Keratinocyte (primary cell): ENCODE measurements at regions not wholly inside any gene's neighbourhood (a gene's known extent, or its start where the extent isn't known, plus 50 kb on each side); places are given as distances from the start of the nearest gene placed in this dataset.
"Not testable (repeated sequence)": the region's sequence is repeated elsewhere in the genome, so short reads cannot be mapped to it uniquely, and the experiment has no call there.

Experiments
- DNase-seq: peaks from one replicate; pipeline ENCODE4 v3.0.0-alpha.2; 2011; ENCODE audit warnings: low read depth, missing footprints, low spot score
- FAIRE-seq: peaks from 2 replicates; lab custom pipeline; 2011; peaks lifted over from hg19 to GRCh38; lab: Jason Lieb, UNC
- H2AFZ ChIP-seq: 2 replicates; pipeline ENCODE4 v1.6.0; 2012; ENCODE audit warnings: low read length, control low read depth, inconsistent platforms; ENCODE audit not compliant: control insufficient read depth
- H3K27ac ChIP-seq: 2 replicates; pipeline ENCODE4 v1.5.1; 2011; ENCODE audit warnings: low read length; ENCODE audit not compliant: control insufficient read depth, insufficient read depth
- H3K27me3 ChIP-seq: 3 replicates; pipeline ENCODE4 v1.6.0; 2011; ENCODE audit warnings: low read length; ENCODE audit not compliant: control insufficient read depth, insufficient read depth; ENCODE audit errors: extremely low read depth
- H3K36me3 ChIP-seq, 2 experiments: 2 replicates in 1 of 2; 3 replicates in 1 of 2; pipeline ENCODE4 v1.5.1; 2011; ENCODE audit warnings: low read length in 2 of 2, mild to moderate bottlenecking in 1 of 2; ENCODE audit not compliant: control insufficient read depth in 2 of 2, insufficient read depth in 2 of 2; ENCODE audit errors: extremely low read depth in 1 of 2
- H3K4me1 ChIP-seq: 3 replicates; pipeline ENCODE4 v1.5.1; 2011; ENCODE audit warnings: low read length; ENCODE audit not compliant: control insufficient read depth, insufficient read depth; ENCODE audit errors: extremely low read depth
- H3K4me2 ChIP-seq: 3 replicates; pipeline ENCODE4 v1.6.0; 2011; ENCODE audit warnings: low read depth, low read length; ENCODE audit not compliant: control insufficient read depth, insufficient read depth; ENCODE audit errors: extremely low read depth
- H3K4me3 ChIP-seq, 3 experiments: fragments of 200-600 bp in 1 of 3; sonication (generic) in 1 of 3; 2 replicates in 2 of 3; 3 replicates in 1 of 3; pipeline ENCODE4 v1.5.1; 2011 to 2016; ENCODE audit warnings: low read length in 3 of 3, mild to moderate bottlenecking in 3 of 3, control low read depth in 2 of 3, inconsistent platforms in 1 of 3, low read depth in 1 of 3, mixed read lengths in 1 of 3, mixed run types in 1 of 3, moderate library complexity in 1 of 3; ENCODE audit not compliant: control insufficient read depth in 2 of 3, insufficient read depth in 2 of 3; ENCODE audit errors: extremely low read depth in 1 of 3
- H3K79me2 ChIP-seq: 2 replicates; pipeline ENCODE4 v1.6.0; 2012; ENCODE audit warnings: low read length; ENCODE audit not compliant: control insufficient read depth, insufficient read depth
- H3K9ac ChIP-seq: 3 replicates; pipeline ENCODE4 v1.6.0; 2011; ENCODE audit warnings: low read length; ENCODE audit not compliant: control insufficient read depth, insufficient read depth; ENCODE audit errors: extremely low read depth
- H3K9me1 ChIP-seq: 3 replicates; pipeline ENCODE4 v1.6.0; 2011; ENCODE audit warnings: low read length; ENCODE audit not compliant: control insufficient read depth, insufficient read depth; ENCODE audit errors: extremely low read depth
- H3K9me3 ChIP-seq: 2 replicates; pipeline ENCODE4 v1.5.1; 2012; ENCODE audit warnings: low read depth, low read length; ENCODE audit not compliant: control insufficient read depth
- H4K20me1 ChIP-seq: 3 replicates; pipeline ENCODE4 v1.6.0; 2011; ENCODE audit warnings: low read length; ENCODE audit not compliant: control insufficient read depth, insufficient read depth; ENCODE audit errors: extremely low read depth
- CTCF ChIP-seq, 3 experiments: IDR thresholded peaks in 1 of 3; conservative IDR thresholded peaks in 1 of 3; optimal IDR thresholded peaks in 1 of 3; 2 replicates in 2 of 3; 3 replicates in 1 of 3; pipeline versions ENCODE3 to v1.5.1; 2011; ENCODE audit warnings: low read length in 3 of 3, mild to moderate bottlenecking in 3 of 3, moderate library complexity in 2 of 3, control low read depth in 1 of 3, inconsistent platforms in 1 of 3; ENCODE audit not compliant: insufficient read depth in 2 of 3; ENCODE audit errors: extremely low read depth in 1 of 3
- EZH2 ChIP-seq: IDR thresholded peaks from one replicate; pipeline ENCODE4 v1.6.1; 2012; ENCODE audit warnings: inconsistent platforms, mild to moderate bottlenecking, low read length, moderate library complexity
- dilution Hi-C: fragments of 300-500 bp; cut with MboI; formaldehyde crosslinking; loops from one replicate; pipeline ENCODE4 v1.7.0; 2020; ENCODE audit warnings: low sequenced_read_pairs; ENCODE audit not compliant: extremely low pct_ligation_motif_present

- H3K36me3 ChIP-seq, dilution Hi-C loops, H3K4me1 ChIP-seq, H3K27ac ChIP-seq, H4K20me1 ChIP-seq, H3K27me3 ChIP-seq, H3K79me2 ChIP-seq, H3K9me3 ChIP-seq, H3K9me1 ChIP-seq, DNase-seq, H3K4me2 ChIP-seq, H2AFZ ChIP-seq, FAIRE-seq, H3K9ac ChIP-seq, H3K4me3 ChIP-seq: not testable (repeated sequence)
These were observed 110.6 kb downstream of the RPIA start for GRCh38 chr2:88802026-88802425.

- Histone ChIP-seq H3K4me1 (no peaks in the 10 kb centered on the region), H3K27me3 (no peaks in the 10 kb centered on the region), H4K20me1 (no peaks in the 10 kb centered on the region), H3K9me3 (no peaks in the 10 kb centered on the region), H3K4me3 (no peak overlapping the region), H3K9me1 (no peaks in the 10 kb centered on the region), H3K27ac (no peak overlapping the region), H3K9ac (no peak overlapping the region), H3K36me3 (no peaks in the 10 kb centered on the region), H3K79me2 (no peaks in the 10 kb centered on the region), H2AFZ (no peak overlapping the region), H3K4me2 (no peak overlapping the region)
- FAIRE-seq (no peak), DNase-seq (no peak)
- dilution Hi-C loops: no loop called here
- TF ChIP-seq CTCF (optimal IDR thresholded peaks at IDR 0.05 in 1 of 3, IDR thresholded peaks at IDR 0.05 in 1 of 3, conservative IDR thresholded peaks at IDR 0.05 in 1 of 3; ENCODE audit: extremely low read depth in 1 of 3, insufficient read depth in 2 of 3, low read length in 3 of 3) (no peak), EZH2 (no peak)
These were observed 115.9 kb downstream of the RPIA start for GRCh38 chr2:88807237-88807962.

GRCh38 chr2:88808083-88808482 is 116.6 kb downstream of the RPIA start:
- Histone ChIP-seq H3K9ac (no peak overlapping the region), H4K20me1 (no peaks in the 10 kb centered on the region), H3K4me1 (no peaks in the 10 kb centered on the region), H3K27me3 (no peaks in the 10 kb centered on the region), H3K4me3 (no peak overlapping the region), H3K36me3 (no peaks in the 10 kb centered on the region), H2AFZ (no peak overlapping the region), H3K9me3 (no peaks in the 10 kb centered on the region), H3K4me2 (no peak overlapping the region), H3K79me2 (no peaks in the 10 kb centered on the region), H3K27ac (no peak overlapping the region), H3K9me1 (no peaks in the 10 kb centered on the region)
- dilution Hi-C loops: no loop called here
- FAIRE-seq (no peak), DNase-seq (no peak)
- TF ChIP-seq EZH2 (no peak), CTCF (optimal IDR thresholded peaks at IDR 0.05 in 1 of 3, IDR thresholded peaks at IDR 0.05 in 1 of 3, conservative IDR thresholded peaks at IDR 0.05 in 1 of 3; ENCODE audit: extremely low read depth in 1 of 3, insufficient read depth in 2 of 3, low read length in 3 of 3) (no peak)
